HG03135 (cell line): ENCODE measurements at regions not wholly inside any gene's neighbourhood (a gene's known extent, or its start where the extent isn't known, plus 50 kb on each side); places are given as distances from the start of the nearest gene placed in this dataset.

Experiments used
- ATAC-seq: cut with Tn5 transposase; IDR thresholded peaks from one replicate; pipeline ENCODE4 v1.9.1; 2021; ENCODE audit warnings: mild to moderate bottlenecking, moderate library complexity; ENCODE audit not compliant: unreplicated experiment

DNA sequence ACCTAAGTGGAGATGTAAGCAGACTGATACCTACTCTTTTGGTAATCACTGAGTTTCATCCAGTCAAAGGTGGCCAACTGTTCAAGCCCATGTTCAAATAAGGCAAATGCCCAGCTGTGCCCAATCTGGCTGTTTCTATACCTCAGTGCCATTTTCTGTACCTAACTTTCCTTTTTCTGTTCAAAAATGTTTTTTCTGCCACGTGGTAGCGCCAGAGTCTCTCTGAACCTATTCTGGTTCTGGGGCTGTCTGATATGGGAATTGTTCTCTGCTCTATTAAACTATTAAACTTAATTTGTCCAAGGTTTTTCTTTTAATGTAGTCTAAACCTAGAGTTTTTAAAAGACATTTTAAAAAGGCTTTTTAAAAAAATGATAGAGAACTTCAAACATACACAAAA, 391.2 kb downstream of the NOVA1 start:
- no peak for ATAC-seq

DNA sequence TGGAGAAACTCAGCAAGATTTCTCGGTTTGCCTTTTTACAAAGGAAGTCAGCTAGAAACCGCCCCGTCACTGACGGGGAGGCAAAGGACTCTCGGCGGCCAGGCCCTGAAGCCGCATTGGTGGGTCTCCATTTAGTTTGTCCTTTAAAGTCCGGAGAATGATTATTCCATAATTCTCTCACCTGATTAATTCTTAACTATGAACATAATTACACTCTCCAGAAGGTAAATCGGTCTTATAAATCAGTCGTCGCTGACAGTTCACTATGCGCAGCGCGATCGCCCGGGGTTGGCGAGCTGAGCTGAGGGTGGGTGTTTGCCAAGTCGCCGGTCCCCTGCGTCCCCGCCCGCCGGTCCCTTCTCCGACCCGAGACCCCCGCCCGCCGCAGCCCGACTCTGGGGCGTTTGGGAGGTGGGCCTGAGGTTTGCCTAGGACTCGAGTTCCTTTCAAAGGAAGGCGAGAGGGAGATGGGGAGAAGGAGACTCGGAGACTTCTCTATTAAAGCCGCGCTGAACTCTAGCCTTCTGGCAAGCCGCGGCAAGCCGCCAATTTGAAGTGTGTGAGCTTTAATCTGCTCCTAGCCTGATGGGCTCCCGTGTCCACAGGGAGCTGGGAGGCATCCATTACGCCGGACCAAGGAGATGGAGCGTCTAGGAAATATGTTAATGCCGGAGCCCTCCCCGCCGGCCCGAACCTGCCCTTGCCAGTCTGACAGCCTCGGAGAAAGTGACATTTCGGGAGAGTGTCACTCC, 392.9 kb downstream of the NOVA1 start:
- ATAC-seq, result no peak

DNA sequence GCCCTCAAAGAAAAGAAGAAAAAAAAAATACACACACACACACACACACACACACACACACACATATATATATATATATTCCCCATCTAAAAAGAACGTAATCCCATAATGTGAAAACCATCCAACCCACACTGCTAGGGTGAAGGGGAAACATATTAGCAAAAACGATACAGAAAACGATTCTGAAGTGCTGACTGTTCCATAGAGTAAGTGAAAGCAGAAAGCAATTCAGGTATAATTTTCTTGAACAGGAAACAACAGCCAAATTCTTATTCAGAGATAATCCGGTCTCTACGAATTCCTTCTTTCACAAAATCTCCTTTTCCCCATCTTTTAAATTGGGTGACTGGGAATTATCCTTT, 393.5 kb downstream of the NOVA1 start:
- ATAC-seq, result no peak

DNA sequence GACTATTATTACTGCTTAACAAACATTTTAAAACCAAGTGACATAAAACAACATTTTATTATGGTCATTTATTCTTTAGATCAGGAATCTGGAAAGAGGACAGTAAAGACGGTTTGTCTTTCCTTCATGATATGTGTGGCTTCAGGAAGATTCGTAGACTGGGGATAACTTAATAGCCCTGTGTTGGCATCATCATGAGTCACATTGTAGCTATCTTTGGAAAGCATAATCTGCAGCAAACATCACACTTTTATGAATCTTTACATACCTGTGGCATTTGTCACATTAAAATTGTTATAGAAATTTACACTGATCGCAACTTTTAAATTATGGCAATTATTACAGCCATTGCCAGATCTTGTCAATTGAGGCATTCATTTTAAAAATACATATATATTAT, 397.1 kb downstream of the NOVA1 start:
- ATAC-seq, result no peak

DNA sequence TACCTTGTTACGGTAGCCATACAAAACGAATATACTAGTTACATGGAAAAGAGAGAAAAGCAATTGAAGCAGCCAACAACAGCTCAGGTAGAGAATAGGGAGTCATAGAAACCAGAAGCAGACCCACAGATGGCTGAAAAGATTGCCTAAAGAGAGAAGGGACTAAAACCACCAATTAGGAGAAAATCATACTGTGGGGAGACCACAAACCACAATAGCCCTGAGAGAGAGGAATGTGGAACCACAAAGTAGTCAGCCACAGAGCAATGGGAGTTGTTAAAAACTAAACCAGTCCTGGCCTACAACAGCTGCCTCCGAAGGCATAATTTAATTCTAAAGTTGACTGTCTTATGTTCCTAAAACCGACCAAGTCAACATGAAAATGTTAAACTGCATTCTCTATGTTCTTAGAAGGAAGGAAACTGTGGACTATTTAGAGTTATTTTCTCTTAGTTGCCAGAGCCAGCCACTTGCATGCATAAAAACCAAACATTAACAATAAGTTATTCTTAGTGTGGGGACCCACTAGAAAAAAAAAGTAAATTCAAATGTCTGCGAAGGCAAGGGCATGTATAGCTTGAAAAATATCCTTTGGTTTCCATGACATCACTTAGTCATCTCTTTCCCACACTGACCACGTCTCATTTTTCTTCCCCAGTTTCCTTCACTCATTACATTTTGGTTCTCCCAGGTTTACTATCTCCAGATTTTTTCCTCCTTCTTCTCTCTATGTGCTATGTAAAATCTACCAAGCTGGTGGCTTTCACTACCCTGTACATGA, 398.1 kb downstream of the NOVA1 start:
- ATAC-seq, result no peak

DNA sequence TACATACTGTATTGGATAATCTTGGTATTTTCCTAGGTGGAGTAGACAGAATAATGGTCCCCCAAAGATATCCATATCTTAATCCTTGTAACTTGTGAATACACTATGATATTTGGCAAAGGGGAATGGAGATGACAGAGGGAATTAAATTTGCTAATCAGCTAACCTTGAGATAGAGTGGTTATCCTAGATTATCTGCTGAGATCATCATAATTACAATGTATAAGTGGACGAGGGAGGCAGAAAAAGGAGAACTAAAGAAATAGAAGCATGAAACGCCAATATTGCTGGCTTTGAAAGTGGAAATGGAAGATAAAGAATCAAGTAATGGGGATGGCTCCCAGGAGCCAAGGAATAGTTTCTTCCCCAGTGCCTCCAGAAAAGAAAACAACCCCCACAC, 398.7 kb downstream of the NOVA1 start:
- no peak for ATAC-seq

DNA sequence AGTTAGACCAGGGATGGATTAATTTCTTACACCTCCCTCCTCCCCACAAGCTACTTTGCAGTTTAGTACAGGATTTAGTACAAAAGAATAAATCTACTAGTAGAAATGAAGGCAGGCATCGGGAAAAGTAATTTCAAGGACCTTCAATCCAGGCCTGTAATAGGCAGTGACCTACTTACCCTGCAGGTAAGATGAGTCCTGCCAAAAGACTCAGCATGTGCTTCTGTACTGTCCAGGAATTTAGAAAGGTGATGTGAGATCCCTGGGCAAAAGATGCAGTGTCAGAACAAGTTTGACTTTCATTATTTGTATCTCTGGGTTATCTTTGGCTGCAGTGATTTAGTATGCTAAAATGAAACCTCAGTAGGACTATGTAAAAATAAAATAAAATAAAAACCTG, 403.0 kb downstream of the NOVA1 start:
- no peak for ATAC-seq

DNA sequence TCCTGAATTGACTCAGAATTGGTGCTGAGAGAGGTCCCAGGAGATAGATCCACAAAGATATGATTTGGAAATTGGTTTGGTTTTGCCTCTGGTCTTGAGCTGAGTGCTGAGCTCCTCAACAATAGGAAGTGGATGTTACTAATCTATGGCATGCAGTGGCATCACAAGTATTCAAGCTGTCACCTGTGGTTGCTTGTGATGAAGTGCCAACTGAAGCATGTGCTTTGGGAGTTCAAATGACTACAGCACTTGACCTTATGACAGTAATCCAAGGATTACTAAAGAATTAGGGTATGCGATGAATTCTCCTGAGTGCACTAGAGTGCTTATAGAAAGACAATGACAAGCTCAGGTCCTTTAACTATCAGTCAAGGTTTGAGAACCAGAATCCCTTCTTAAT, 406.2 kb downstream of the NOVA1 start:
- no peak for ATAC-seq

DNA sequence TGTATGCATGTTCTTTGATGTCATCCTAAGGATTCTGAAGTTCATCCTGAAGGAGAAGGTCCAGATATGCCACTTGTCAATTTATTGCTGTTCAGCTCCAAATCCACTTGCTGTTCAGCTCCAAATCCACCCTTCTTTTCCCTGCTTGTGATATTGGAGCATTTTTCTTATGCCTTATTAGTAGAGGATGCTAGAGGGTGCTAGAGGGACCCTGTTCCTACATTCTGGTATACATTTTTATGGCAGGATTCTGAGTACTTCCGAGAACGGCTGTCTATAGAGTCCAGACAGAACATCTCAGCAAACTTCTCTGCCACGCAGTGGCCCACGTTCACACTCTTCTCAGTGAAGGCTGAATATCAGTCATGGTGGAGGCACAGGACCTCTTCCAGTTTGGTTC, 406.7 kb downstream of the NOVA1 start:
- ATAC-seq, result no peak

DNA sequence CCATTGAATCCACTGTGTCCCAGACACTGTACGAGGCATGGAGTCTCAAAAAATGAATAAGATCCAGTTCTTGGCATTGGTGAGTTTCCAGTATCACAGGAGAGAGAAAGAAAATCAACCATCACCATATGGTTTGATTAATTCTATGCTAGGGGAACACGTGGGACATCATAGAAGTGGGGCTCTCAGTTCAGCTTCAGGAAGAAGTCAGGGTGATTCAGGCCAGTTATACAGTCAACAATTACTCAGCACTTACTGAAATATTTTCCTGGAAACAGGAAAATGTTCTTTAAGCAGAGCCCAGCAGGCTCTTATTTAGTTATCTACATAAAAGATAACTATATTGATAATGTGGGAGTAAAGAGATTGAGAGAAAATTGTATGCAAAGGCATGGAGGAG, 407.2 kb downstream of the NOVA1 start:
- ATAC-seq, result no peak

DNA sequence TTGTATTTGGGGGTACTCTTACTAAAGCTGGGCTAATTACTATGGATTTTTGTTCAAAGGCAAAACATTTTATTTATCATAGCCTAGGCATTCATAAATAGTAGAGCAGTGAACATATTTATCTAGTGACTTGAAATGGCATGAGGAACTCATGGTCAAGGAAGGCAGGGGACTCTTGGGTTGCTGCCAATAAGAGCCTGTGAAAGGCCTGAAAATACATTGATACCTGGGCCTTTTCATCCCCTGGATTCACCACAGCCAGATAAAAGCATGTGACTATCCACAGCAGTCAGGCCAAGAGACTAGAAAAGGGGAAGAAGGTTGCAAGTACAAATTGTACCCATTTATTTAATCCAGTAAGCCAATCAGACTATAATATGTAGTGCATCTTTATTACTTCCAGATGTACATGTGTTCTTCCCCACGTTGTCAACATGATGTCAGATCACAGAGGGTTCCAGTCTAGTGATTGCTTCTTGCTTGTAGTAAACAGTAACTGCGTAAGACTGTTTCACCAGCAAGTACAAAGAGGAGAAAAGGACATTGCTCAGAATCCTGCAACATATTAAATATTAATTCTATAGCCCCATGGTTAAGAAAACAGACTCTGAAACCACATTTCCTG, 409.7 kb downstream of the NOVA1 start:
- no peak for ATAC-seq

DNA sequence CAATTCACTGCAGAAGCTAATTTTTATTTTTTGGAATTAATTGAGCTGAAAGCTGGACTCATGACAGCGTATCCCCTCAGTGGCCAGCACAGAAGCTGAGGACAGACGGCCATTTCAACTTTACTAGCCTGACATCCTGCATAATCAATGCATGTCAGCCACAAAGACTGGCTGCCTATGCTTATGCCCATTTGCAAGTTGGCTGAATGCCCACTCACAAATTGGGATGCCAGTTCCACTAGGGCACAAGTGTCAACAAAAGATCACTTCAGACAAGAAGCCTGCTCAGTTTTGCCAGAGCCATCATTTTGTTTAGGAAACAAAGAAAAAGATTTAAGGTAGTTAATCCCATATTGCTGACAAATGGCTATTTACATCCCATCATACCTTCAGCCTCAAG, 417.6 kb downstream of the NOVA1 start:
- ATAC-seq, result no peak

DNA sequence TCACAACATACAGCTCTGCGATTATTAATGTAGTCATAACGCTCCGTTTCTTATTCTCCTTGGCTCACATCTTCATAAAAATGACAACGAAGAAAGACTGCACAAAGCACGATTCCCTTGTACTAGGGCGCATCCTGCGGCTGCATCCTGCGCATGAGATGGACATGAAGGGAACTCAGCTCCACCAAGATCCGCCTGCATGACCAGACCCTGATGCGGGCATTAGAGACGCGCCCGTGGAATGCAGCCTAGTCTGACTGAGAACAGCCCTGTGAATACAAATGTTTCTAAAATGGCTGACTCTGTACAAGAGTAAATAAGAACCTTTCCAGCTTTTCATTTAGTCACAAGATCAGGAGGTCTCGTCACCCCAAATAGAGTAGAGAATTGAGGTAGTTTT, 422.2 kb downstream of the NOVA1 start:
- ATAC-seq, result no peak

DNA sequence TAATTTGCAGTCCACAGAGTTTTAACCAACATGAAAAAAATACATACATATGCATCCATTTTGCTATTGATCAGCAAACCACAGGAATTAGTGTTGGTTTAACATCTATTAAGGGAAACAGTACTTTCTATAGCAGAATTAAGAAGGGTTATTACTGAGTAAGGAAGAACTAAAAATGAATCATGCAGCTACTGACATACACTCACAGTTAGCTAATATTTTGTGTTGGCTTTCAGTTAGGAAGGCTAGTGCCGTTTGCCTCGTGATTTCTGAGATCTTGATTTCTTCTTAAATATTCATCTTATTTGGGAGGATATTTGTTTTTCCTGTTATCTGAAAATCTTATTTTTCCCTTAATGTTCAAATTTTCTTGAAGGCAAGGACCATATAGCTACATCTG, 423.4 kb downstream of the NOVA1 start:
- no peak for ATAC-seq

DNA sequence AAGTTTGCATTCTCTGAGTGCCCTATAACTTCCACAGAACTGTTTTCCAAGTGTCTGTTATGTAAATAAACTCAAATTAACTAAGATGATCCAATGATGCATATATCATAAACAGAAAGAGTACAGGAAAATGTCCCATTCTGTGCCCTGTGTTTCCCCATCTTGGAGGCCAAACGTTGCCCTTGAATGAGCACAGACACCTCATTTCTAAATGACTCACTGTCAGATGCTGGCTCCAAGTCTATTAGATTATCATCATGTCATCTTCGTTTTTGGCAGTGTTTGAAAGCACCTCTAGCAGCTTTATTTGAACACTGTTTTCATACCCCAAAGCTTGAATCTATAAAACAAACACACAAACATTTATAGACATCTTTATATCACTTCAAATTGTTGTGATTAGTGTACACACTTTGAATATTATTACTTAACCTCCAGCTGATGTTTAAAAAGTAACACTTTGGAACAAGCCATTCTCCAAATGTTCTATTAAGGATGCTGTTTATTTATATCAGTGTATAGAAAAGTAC, 424.2 kb downstream of the NOVA1 start:
- ATAC-seq, result no peak

DNA sequence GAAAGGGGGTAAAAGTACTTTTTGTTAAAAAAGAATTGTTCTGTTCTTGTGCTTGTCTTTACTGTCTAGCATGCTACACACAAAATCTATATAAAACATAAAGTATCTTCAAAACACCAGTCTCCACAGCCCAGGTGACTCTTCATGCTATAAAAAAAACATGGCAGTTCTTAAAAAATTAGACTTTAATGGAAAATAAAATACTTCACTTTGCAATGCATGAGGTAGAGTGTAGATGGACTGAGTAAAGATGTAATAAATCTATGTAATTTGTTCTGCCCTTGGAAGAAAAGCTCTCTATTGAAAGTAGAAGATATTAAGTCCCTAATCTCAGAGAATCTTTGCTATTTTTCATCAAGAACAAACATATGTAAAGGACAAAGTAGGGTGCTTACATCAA, 425.4 kb downstream of the NOVA1 start:
- no peak for ATAC-seq

DNA sequence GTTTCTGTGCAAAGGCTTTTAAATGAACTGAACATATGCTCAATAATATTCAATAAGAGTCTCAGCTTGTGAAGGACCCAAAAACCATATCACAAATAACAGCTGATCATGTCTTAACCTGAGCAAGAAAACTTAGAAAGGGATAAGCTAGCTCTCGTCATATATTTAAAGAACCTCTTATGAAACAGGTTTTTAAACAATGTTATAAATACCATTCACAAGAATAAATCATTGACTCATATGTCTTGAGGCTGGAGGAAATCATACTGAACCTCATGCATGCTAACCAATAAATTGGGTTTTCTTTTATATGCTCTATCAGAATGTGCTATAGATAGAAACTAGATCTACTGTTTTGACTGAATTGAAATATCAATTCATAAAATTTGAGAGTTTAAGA, 426.9 kb downstream of the NOVA1 start:
- ATAC-seq, result no peak

DNA sequence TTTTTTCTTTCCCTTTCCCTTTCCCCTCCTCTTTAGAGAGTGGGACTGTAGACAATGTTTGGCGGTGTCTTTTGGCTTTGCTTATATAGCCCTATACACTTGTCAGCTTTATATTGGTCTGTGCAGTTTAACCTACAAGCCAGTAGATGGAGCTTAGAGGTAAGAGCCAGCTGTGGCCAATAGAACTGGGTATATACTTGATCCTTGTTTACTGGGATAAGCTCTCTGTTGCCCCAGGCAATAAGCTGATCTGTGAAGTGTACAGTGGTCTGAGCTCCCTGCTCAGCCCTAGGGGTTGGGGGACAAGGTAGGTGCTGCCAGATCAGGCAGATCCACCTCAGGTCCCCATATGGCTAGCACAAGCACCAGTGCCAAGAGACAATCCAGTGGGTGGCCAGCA, 434.1 kb downstream of the NOVA1 start:
- ATAC-seq, result no peak

DNA sequence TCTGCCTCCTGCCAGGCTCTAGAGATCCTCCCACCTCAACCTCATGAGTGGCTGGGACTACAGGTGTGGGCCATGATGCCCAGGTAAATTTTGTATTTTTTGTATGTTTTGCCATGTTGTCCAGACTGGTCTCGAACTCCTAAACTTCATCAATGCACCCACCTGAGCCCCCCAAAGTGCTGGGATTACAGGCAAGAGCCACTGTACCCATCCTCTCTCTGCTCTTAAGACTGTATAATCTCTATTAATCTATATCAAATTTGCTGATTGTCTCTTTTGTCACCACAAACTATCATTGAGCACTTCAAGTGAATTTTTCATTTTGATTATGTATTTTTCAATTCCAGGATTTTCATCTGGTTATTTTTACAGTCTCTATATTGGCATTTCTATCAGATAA, 440.3 kb downstream of the NOVA1 start:
- no peak for ATAC-seq

DNA sequence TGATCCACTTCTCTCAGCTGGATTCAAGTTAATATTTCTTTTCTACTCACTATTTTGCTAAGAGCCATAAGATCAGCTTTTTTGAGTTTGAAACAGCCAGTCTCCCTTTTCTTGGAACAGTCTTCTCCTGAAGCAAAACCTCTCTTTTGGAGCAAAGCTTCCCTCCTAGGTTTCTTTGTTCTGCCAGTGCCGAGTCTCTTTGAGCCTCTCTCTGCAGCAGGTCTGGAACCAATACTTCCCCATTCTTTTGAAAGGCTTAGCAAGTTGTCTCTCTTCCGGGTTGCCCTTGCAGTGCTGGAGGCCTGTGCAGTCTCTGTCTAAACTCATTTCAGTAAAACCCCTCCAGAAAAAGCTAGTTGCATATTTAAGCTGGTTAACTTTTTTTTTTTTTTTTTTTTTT, 454.8 kb downstream of the NOVA1 start:
- no peak for ATAC-seq

DNA sequence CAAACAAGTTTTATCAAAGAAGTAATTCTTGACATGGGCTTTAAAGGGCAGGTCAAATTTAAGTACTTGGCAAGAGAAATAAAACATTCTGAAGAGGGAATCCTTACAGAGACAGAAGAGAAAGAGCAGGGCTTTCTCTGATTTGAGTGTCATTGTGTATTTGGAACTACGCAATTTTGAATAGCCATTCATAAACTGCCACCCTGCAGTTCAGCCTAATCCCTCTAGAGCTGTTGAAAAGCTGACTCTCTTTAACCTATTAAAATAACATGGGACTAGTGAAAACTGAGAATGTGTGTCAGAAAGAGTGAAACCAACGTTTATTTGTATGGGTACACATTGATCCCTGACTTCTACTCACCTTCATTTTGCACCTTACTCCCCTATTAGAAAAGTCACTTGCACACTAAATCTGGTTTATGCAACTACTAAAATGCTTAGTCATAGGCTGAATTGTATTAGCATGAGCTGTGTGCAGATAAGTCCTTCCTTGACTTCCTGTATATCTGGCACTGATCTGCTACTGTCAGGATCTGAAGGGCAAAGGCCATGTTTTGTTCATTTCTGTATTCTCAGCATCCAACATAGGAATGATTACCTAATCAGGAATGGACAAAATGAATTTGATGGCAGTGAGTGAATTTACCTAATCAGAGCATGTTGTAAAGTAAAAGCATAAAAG, 458.9 kb downstream of the NOVA1 start:
- no peak for ATAC-seq
